GM12872 (cell line): ENCODE measurements at regions not wholly inside any gene's neighbourhood (a gene's known extent, or its start where the extent isn't known, plus 50 kb on each side); places are given as distances from the start of the nearest gene placed in this dataset.

ENCODE experiments used
- TF ChIP-seq, protein P1 (sequence below): IDR thresholded peaks from 3 replicates; pipeline ENCODE4 v1.5.1; 2011; ENCODE audit warnings: low read depth, mild to moderate bottlenecking, low read length, moderate library complexity; ENCODE audit not compliant: insufficient read depth

DNA sequence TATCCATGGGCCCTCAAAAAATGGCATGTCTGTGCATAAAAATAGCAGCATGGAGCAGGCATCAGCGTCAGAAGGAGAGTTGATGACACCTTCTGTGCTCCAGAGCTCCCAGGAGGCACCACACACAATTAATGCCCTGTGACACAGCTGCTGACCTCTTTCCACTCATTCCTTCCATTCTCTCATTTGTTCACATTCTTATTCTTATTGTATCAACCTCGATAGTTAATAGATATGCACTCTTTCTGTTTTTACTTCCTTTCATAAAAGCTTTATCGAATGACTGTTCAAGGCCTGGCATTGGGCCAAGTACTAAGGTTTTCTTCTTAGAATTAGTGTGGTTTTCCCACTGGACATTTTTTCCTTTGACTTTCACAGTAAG lies 266.0 kb upstream of the MTNR1B start:
- TF ChIP-seq, protein P1, sequence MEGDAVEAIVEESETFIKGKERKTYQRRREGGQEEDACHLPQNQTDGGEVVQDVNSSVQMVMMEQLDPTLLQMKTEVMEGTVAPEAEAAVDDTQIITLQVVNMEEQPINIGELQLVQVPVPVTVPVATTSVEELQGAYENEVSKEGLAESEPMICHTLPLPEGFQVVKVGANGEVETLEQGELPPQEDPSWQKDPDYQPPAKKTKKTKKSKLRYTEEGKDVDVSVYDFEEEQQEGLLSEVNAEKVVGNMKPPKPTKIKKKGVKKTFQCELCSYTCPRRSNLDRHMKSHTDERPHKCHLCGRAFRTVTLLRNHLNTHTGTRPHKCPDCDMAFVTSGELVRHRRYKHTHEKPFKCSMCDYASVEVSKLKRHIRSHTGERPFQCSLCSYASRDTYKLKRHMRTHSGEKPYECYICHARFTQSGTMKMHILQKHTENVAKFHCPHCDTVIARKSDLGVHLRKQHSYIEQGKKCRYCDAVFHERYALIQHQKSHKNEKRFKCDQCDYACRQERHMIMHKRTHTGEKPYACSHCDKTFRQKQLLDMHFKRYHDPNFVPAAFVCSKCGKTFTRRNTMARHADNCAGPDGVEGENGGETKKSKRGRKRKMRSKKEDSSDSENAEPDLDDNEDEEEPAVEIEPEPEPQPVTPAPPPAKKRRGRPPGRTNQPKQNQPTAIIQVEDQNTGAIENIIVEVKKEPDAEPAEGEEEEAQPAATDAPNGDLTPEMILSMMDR = no peak

DNA sequence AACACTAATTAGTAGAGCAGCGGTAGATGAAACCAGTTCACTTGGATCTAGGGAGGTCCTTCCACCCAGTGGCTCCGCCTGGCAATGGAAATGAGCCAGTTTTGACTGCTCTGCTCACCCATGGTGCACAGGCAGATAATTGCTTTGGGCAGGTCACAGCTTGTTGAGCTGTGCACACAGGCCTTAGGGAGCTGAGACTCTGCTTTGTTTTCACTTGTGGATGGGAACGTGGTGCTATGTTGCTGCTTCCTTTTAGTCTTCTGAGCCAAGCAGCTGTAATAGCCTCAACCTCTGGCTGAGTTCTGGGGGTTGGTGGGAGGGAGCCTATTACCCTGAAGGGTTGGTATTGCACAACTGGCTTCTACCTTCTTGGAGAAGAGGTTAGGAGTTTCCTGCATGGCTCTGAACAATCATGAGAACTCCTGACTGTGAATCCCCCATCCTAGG lies 262.3 kb upstream of the MTNR1B start:
- TF ChIP-seq, protein P1 = no peak

DNA sequence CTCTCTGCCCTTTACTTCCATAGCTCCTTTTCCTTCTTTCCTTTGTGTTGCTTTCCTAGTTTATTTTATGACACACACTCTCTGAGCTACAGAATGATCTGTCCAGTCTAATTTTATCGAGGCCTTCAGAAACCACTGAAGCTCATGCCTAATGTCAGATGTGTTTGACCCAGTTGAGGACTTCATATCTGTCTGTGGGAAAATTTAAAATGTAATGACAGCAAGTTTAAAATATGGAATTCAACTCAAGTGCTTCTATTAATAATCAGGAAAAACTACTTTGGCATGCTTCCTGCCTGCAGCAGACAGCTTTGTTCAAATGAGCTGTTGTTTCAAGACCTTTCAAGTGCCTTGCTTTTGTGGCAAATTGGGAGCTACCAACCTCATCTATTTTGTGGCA lies 261.8 kb upstream of the MTNR1B start:
- TF ChIP-seq, protein P1 = no peak

DNA sequence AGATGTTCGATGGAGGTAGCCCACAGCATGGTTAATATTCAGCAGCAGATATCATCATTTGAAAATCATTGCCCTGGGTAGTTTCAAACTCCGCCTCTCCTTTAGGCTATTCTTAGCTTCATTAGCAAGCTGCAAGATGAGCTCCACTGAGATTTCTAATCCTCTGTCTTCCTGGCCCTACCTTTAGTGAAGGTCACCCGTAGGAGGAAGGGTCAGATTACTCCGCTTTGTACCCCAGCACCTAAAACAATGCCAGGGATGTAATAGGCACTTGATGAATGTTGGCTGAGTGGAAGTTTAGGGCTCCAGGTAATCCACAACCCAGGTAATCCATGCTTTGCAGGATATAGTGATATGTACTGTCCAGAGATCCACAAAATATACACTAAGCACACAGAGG lies 260.1 kb upstream of the MTNR1B start:
- TF ChIP-seq, protein P1 = no peak

DNA sequence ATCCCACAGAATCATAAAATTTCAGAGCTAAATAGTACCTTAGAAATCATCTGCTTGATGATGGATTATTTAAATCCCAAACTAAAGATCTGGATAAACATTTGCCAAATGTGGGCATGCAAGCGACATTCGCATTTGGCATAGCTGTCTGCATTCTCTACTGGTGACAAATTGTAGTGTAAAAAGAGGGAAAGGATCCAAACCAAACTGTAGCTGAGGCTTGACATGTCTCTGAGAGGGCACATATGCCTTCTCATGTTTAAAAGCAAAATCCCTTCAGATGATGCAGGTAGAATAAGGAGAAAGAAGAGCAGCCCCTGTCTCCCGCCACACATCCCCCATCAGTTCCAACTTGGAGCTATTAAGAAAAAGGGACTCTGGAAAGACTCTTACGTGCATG lies 257.5 kb upstream of the MTNR1B start:
- TF ChIP-seq, protein P1 = no peak

DNA sequence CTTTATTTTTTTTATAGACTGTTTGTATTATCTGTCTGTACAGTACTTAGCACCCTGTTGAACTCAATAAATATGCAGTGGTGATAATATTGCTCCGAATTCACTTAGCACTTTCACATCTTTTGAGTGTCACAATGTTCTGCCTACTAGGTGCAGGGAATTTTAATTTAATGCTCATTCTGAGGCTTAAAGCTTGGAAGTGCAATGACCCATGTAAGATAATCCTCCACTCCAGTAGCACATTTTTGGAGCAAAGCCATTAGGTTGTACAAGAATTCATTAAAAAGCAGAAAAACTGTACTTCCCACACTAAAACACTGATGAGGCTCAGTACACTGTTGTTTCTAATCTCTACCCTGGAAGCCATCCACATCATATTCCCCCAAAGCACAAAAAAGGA lies 255.3 kb upstream of the MTNR1B start:
- TF ChIP-seq, protein P1 = no peak

DNA sequence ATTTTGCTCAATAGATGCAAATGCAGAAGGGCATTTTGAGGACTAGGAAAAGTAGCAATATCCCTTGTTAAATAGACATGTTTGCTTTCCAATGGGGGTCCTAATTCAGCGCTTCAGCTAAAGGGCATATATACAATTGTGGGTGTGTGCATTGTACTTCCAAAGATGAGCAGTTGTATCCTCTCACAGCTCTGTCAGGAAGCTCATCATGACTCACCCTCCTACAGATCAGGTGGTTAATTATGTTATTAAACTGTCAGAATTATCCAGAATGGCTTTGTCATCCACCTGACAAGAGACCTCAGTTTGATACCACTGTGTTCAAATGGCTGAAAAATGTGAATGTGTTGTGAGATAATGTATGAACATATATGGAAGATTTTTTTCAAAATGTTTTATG lies 252.2 kb upstream of the MTNR1B start:
- TF ChIP-seq, protein P1 = no peak

DNA sequence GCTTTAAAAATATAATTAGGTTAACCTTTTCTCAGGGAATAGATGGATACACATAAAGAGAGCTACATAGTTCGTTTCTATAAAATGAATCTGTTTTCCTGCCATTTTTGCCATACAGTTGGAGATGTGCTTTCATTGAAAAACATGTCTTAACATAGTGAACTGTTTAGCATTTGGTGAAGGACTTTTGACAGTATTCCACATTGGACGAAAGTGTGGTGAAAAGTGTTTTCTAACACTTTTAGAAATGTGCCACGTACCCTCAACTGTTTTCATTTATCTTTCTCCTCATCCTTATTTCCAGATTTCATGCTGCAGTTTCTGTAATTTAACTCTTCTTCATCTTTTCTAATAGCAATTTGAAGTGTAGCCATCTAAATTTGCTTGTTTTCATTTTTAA lies 249.1 kb upstream of the MTNR1B start:
- TF ChIP-seq, protein P1 = no peak
